SKM-1 treated with dmso at 0.1 percent for 144 hours (cell line): ENCODE measurements at regions not wholly inside any gene's neighbourhood (a gene's known extent, or its start where the extent isn't known, plus 50 kb on each side); places are given as distances from the start of the nearest gene placed in this dataset.

ENCODE experiments used
- DNase-seq: peaks from one replicate; lab custom pipeline; 2025; ENCODE audit not compliant: unreplicated experiment; lab: John Stamatoyannopoulos, UW

DNA sequence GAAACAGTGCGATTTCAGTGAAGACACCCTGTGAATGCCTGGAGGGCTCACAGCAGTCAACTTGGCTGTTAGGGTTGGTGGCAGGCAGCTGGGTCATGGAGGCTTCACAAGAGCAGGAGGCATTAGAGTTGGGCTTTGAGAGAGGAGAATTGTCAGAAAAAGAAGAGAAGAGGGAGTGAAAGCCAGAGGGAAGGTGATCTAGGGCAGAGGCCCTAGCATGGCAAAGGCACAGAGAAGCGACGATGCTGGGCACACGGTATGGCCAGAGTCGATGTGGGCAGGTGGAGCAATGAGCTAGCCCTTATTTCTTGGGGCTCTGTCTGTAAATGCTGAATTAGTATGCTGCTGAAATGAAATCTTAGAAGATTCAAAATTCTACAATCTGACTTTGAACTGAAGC, 52.6 kb upstream of the OLFM4 start:
- DNase-seq, result no peak

DNA sequence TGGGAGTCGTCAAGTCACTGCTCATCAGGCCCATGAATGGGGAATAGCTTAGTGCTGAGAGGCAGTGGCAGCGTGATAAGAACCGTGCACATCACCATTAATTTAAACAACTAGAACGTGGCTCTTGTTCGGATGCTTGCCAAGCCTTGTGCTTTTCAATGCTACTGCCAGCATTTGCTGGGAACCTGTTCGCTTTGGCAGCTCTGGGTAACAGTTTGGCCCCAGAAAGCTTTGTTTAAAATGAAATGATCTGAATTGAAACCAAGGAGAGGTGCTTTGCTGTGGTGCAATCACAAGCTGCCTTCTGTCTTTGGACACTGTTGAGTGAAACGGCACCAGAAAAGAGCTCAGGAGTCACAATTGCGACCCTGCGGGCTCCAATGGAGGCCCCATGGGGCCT, 53.5 kb upstream of the OLFM4 start:
- no peak for DNase-seq

DNA sequence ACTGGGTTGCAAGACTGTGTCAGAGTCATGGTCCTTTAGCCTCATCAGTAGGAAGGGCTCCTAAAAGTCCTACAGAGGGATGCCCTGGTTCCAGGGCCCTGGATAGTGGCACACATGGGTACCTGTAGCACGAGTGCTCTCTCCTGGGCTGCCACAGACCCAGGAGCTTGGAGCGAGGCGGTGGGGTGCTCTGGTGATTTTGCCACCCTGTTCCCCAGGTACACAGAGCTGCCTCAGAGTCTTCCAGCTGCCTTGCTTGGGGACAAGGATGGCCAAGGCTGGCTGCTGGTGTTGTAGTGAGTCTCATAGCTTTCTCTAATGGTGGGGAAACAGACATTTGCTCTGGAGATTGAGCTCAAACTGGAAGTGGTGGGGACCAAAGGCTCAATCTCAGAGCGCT, 53.9 kb upstream of the OLFM4 start:
- no peak for DNase-seq

DNA sequence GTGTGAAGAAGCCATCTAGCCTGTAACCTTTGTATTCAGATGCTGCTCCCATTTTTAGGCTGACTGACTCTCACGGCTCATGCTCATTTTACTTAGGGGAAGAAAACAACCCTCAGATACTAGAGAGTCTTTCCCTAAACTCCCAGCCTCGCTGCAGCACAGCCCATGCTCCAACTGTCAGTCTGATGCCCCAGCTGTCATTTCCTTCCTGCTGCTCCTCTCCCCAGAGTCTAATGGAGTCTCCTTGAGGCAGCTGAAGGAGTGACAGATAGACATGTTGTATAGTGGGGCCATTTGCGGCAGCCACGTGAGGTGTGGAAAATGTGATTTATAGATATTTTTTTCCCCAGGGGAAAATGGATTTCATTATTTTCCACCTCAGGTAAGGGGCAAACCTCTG, 59.2 kb upstream of the OLFM4 start:
- no peak for DNase-seq

DNA sequence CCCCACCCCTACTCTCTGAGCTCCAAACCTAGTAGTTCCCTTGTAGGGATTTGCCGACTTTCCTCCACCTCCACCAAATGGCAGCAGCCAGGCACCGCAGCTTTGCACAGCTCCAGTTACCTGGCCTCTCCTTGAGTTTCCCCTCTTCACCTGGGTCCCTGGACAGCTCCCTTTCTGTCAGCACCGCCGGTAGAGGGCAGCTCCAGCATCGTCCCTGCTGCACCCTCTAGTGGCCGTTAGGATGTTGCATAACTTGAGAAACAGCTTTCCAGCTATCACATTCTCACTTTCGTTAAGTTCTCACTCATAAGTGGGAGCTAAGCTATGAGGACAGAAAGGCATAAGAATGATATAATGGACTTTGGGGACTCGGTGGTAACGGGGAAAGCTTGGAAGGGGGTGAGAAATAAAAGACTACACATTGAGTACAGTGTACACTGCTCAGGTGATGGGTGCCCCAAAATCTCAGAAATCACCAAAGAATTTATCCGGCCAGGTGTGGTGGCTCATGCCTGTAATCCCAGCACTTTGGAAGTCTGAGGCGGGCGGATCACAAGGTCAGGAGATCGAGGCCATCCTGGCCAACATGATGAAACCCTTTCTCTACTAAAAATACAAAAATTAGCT, 60.4 kb upstream of the OLFM4 start:
- DNase-seq, result peak; percentile 61

DNA sequence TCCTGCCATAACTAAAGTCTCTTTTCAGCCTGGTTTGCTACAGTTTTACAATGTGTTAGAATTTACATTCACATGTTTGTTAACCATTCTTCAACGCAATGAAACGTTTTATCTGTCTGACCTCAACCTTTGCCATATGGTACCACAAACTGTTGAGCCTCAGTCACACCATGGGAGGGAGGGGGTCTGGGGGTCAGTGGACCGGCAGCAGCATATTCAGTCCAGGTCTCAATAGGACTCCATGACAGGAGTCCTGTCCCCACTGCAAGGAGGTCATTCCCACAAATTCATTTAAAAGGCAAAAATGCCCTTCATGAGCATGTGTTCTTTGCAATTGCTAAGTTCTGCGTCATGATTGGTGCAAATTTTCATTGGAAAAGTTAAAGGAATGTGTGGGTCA, 66.6 kb upstream of the OLFM4 start:
- no peak for DNase-seq

DNA sequence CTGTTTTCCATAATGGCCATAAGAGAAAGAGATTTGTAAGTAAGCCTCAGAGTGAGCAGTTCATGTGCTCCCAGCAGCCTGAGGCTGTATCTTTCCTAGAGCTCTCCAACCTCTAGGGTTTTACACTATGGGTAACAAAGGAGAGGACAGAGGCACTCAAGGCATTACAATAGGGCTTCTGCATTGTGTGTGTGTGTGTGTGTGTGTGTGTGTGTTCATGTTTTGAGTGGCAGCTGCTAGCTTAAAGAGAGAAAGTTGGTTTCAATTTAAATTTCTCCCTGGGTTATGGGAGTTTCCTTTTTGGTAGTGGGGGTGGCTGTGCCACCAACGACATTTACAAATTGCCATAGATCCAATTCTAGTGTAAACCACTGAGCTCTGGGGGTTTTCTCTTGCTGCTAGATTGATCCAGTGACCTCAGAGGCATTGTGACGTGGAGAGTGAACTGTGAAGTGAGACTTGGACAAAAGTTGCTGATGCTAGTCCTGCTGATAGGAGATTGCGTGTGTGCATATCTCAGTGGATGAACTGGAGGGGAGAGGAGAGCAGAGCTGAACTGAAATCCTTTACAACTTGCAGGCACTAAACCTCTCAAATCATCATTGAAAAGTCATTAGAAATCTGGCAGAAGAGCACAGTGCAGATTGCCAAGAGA, 67.2 kb upstream of the OLFM4 start:
- DNase-seq, result no peak

DNA sequence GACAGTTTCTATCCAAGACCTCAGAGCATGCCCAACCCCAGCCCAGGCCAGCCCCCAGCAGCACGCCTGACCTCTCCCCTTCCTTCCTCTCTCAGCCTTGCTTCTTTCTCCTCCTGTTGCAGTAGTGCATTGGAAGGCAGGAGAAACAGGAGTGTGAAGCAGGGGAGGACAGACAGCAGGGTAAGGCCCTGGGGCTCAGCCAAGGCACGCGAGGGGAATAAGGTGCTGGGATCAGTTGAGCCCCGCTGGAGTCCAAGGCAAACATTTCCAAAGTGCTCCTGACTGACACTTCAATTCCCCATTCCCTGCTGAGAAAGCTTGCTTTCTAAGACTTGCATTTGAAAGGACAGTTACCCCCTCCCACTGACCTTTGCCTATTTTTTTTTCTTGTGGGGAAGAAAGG, 73.1 kb upstream of the OLFM4 start:
- DNase-seq, result no peak

DNA sequence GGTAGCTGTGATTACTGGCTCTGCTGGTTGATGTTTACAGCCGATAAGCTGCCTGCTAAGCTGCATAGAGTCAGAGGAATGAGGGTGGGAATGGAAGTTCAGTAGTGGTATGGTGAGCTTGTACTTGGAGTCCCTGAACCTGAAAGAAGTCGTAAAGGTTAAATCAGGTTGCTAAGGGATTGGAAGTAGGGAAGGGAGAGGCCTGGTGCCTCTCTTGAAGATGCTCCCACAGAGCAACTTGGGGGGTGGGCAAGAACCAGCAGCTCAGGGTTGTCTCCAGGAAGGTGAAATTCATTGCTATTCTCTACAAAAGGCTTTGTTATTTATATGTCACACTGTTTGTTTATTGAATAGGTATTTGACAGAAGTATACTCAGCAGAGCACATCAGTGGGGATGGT, 73.8 kb upstream of the OLFM4 start:
- DNase-seq, result no peak

DNA sequence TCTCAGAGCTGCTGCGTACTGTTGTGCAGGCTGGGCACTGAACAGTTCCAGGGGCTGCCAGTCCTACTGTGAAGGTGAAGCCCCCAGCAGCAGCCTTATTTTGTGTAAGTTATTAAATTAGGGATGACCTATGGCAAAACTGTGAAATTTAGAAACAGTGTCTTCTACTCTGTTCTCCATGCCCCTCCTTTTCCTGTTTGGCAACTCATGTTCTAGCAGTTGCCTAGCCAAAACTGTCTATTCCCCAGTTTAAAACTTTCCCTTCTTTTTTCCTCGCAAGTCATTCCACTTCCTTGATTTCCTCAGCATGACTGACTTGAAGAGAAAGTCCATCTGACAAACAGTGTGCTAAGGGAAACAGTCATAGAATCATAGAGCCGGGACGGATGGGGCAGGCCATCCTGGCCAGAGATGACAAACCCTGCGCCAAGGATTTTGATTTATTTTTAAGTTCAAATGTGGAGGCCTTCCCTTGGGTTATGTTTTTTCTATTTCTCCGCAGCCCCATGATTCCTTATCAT, 78.1 kb upstream of the OLFM4 start:
- DNase-seq, result no peak

DNA sequence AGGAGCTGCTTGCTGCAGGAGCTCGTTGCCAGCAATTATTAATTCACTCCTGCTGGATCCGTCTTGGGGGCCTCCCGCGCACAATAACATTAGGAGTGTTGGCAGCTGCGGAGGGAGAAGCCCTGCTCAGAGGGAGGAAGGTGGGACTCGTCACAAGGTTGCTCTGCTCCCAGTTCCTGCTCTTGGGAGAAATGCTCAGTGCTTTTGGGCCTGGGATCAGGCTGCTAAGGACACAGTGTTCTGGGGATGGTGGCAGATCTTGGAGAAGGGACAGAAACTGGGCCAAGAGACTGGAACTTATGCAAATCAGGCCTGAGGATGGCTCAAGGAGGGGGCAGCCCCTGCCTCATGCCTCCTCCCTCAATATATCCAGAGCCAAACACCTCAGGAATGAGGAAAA, 78.9 kb upstream of the OLFM4 start:
- DNase-seq, result no peak

DNA sequence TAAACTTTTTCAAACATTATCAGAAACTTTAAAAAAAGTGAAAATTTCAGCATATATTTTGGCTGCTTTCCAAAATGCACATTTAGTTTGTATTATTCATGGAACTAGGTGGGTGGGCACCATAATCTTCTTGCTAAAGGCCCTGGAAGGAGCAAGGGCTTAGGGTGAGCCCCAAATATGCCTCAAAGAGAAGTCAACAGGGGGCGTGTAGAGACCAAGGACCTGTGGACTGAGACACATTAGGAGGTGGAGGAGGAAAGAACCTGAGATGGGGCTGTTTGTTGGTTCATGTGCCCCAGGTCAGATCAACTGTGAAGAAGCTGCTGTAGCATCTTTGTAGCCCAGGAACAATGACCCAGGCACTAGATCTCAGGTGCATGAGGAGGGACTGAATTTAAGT, 79.6 kb upstream of the OLFM4 start:
- DNase-seq, result no peak

DNA sequence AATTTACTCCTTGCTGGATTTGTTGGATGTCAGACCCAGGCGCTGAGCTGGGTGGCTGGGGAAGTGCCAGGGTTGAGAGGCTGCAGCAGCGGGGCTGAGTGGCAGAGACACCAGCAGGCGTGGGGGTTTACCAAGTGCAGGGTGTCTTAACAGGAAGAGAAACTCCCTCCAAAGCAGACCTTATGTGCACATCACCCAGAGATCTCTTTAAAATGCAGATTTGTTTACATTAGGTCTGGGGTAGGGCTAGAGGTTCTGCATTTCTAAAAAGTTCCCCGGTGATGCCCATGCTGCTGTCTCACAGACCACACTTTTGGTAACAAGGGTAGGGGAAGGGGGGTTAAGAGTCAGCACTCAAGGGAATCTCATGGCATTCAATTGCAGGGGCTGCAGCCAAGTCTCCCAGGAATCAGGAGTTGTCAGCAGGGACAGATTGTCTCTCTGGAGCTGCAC, 80.7 kb upstream of the OLFM4 start:
- no peak for DNase-seq

DNA sequence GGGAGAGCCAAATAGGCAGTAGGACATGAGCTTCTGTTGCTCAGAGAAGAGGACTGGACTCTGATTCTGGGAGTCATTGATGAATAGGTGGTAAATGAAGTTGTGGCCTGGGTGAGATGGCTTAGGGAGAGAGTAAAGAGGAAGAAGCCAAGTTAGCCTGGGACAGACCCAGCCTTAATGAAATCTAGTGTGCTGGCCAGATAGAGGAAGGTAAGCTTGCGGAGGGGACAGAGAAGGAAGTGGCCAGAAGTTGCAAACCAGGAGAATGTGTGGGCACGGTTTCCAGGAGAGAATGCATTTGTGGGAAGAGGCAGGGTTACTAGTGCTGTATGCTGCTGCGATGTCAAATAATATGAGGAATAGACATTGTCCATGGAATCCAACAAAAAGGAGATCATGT, 83.3 kb upstream of the OLFM4 start:
- DNase-seq, result peak; percentile 47

DNA sequence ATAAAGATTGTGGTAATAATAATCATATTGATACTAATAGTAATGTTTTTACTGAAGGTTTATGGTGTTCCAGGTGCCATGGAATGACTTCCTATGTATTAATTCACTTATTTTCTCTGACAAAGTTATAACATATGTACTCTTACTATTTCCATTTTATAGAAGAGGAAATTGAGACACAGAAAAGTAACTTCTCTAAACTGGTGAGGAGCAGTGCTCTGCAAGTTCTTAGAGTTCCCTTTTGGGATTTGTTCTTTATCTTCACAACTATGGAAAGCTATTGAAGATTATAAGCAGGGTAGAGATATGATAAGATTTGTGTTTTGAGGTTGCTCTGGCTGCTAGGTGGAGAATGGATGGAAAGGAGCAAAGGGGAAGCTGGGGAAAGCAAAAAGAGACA, 83.9 kb upstream of the OLFM4 start:
- no peak for DNase-seq

DNA sequence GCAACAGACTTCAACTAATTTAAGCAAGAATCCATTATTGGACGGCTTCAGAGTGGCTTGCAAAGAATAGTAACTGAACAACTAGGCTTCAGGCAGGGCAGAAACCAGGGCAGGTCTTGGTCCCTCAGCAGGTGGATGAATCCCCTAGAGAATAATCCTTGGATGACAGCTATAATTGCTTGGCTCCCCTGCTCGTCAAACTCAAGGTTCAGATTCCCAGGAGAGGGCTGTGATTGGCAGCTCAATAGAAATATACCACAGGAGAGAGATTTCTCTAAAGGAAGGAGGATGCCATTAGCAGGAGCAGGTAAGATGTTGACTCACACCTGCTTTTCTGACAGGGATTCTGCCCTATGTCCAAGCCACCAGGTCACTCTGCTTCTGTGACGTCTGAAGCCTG, 89.6 kb upstream of the PCDH8 start:
- no peak for DNase-seq

DNA sequence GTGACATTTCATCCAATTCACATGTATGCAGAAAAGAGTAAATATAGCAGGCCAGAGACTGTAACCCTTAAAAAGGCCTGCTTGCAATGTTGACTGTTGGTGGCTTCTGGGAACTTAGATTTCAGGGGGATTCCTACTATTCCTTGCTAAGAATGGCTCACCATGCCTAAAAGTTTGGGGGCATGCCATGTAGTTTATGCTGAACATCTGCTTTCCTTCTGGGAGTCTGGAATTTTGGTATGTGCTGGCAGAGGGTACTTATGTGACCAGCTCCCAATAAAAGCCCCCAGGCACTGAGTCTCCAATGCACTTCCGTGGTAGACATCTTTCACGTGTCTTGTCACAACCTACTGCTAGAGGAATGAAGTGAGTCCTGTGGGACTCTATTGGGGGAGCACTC, 88.4 kb upstream of the PCDH8 start:
- DNase-seq, result no peak

DNA sequence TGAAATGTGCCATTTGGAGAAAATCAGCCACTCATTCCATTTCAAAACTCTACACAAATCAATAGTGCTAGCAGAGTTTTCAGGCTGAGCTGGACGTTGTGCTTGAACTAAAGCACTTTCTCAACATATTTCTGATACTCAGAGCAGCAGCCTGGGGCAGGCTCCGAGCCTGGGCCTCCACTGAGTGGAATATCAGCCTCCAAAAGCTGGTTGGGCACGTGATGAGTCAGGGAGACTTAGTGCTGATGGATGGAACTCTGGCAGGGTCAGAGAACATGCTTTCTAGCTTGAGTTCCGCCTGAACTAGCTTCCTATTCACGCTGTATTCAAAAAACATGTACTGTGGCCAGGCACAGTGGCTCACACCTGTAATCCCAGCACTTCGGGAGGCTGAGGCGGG, 85.8 kb upstream of the PCDH8 start:
- no peak for DNase-seq

DNA sequence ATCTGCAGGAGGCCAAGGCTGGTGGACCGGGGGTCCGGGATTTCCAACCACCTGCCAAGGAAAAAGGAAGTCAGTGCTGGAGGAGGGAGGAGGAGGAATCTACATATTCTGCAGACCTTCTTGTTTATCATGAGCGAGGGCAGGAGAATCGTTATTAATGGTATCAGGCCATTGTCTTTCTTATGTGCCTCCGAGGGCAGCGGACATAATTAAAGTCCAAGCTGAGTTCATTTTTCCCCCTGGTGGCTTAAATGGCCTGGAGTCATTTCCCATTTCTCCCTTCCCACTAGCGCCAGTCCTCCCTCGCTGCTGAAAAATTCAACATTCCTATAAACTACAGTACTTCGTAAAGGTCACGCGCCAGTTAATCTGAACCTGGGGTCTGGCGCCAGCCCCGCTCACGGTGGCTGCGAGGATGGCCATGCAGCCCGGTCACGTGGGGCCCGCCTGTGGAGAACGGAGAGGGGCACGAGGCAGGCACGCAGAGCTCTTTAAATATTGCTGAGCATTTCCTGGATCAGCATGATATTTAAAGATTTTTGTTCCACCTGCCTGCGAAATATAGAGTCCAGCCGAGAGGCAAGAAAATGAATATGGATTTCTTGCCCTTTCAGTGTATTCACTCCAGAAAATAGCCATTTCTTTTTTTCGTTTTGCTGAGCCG, 85.2 kb upstream of the PCDH8 start:
- DNase-seq, result no peak

DNA sequence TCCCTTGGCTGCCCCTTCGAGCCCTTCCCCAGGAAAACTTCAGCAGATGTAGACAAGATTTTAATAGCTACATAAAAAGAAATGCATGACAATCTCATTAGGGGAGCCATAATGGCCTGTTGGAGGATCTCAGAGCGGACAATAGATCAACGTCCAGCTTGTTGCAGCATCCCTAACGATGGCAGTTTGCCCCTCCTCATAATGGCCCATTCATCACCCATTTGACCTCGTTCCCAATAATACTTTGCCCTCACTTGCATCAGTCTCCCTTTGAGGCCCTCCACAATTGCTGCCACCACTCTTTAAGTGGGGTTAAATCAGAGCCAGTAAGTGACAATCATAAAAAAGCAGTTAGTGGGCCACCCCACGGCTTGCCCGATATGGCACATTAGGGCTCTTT, 84.7 kb upstream of the PCDH8 start:
- no peak for DNase-seq

DNA sequence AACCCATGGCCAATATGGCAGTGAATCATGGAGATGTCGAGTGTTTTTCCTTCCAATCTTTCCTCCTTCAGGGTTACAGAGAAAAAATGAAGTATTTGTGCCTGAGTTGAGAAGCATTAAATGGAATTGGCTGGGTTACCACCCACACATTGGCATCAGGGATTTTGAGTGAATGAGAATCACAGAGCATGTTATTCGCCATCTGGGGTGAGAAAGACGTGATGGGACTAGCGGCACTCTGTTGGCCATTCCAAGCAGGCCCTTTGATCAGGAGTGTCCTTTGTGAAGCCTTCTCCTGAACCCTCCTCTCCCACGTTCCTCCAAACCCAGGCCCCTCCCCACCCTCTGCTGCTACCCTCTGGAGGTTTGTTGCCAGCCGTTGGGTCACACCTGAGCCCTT, 84.2 kb upstream of the PCDH8 start:
- no peak for DNase-seq
